HG02759 (cell line): ENCODE measurements at regions not wholly inside any gene's neighbourhood (a gene's known extent, or its start where the extent isn't known, plus 50 kb on each side); places are given as distances from the start of the nearest gene placed in this dataset.
"Not testable (repeated sequence)": the region's sequence is repeated elsewhere in the genome, so short reads cannot be mapped to it uniquely, and the experiment has no call there.

Experiments used
- ATAC-seq: cut with Tn5 transposase; IDR thresholded peaks from one replicate; pipeline ENCODE4 v1.9.1; 2021; ENCODE audit warnings: mild to moderate bottlenecking, moderate library complexity; ENCODE audit not compliant: unreplicated experiment

DNA sequence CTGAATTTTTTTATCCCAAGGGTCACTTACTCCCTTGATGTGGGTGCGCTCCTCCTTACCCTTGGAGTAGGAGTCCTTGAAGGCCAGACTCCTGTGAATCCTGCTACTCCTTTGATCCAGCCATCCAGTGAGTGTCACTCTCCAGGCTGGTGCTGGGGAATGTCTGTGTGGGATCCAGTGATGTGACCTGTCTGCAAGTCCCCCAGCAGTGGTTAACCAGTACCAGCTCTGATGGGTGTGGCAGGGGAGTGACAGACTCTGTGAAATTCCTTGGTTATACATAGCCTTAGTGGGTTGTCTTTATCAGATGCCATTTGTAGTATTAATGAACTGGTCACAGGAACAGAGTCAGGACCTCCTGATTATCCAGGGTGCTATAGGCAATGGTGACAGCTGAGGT, 409.5 kb upstream of the LMO3 start:
- no peak for ATAC-seq

DNA sequence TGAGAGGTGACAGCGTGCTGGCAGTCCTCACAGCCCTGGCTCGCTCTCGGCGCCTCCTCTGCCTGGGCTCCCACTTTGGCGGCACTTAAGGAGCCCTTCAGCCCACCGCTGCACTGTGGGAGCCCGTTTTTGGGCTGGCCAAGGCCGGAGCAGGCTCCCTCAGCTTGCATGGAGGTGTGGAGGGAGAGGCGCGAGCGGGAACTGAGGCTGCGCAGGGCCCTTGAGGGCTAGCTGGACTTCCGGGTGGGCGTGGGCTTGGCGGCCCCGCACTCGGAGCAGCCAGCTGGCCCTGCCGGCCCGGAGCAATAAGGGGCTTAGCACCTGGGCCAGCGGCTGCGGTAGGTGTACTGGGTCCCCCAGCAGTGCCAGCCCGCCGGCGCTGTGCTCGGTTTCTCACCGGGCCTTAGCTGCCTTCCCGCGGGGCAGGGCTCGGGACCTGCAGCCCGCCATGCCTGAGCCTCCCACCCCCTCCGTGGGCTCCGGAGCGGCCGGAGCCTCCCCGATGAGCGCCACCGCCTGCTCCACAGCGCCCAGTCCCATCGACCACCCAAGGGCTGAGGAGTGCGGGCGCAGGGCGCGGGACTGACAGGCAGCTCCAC, 401.6 kb upstream of the LMO3 start:
- not testable (repeated sequence) for ATAC-seq

DNA sequence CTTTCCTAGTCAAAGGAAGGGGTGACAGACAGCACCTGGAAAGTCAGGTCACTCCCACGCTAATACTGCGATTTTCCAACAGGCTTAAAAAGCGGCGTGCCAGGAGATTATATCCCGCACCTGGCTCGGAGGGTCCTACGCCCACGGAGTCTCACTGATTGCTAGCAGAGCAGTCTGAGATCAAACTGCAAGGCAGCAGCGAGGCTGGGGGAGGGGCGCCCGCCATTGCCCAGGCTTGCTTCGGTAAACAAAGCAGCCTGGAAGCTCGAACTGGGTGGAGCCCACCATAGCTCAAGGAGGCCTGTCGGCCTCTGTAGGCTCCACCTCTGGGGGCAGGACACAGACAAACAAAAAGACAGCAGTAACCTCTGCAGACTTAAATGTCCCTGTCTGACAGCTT, 392.6 kb upstream of the LMO3 start:
- ATAC-seq = not testable (repeated sequence)

DNA sequence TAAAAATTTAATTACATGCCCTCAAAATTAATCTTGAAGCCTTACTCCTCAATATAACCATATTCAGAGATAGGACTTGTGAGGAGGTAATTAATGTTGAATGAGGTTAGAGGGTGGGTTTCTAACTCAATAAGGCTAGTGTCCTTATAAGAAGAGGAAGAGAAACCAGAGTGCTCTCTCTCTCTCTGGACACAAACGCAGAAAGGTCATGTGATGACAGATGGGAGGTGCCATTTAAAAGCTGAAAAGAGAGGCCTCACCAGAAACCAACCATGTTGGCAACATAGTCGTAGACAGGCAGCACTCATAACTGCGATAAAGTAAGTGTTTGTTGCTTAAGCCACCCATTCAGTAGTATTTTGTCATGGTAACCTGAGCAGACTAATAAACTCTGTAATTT, 378.5 kb upstream of the LMO3 start:
- no peak for ATAC-seq

DNA sequence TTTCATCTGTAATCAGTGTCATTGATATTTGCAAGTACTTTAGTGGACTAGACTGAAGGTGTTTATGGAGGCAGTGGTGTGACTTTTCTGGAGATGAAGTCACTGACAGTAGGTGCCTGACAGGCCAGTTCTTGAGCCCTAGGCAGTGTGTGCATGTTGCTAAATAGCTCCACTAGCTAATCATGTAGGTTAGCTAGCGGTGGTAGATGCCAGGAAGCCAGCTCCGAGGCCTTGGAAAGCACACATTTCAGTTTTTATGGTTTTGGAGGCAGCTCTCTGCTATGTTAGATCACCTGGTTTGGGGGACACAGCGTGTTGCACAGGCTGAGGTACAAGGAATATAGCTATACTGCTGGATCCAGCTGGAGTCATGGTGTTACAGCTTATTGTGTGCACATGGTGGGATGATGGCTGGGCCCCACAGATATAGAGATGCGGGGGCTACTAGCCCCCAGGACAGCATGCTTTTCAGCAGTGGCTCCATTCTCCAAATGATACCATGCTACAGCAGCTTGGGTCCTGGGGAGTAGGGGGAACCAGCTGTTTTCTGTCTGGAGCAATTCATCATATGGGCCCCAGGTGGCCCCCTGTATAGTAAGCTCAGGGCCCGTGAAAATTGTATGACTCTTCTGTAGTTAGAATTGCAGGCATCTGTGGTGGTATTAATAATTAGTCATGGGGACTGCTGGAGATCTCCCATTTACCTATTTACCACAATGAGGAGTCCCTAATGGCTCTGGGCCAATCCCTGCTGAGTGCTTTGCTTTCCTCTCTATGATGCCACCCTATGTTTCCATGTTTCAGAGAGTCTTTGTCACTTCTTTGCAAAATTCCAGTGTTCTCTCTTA, 367.2 kb upstream of the LMO3 start:
- ATAC-seq = no peak

DNA sequence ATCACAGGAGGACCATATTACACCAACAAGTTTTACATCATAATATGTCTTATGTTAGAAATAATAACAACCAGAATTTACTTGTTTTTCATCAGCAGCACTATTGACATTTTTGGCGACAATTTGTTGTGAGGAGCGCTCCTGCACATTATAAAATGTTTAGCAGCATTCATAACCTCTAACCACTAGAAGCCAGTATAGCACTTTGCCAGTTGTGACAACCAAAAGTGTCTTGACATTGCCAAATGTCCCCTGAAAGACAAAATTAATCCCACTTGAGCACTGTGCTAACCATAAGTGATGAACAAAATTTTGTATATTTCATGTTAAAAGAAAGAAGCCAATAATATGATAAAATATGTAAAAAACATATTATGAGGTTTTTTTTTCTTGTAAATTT, 356.9 kb upstream of the LMO3 start:
- no peak for ATAC-seq

DNA sequence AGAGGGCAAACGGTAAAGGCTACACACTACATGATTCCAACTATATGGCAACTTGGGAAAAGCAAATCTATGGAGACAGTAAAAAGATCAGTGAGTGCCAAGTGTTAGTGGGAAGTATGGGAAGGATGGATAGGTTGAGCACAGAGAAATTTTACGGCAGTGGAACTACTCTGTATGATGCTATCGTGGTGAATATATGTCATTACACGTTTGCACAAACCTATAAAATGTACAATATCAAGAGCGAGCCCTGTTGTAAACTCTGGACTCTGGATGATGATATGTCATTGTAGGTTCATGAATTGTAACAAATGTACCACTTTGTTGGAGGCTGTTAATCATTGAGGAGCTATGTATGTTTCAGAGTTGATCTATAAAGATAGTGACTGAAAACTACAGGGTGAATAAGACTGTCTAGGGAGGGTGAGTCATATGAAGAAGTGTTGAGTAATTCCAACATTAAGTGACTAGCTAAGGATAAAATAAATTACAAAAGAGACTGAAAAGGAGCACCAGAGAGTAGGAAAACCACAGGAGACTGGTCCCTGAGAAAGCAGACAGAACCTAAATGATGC, 349.2 kb upstream of the LMO3 start:
- peak; percentile 79 for ATAC-seq

DNA sequence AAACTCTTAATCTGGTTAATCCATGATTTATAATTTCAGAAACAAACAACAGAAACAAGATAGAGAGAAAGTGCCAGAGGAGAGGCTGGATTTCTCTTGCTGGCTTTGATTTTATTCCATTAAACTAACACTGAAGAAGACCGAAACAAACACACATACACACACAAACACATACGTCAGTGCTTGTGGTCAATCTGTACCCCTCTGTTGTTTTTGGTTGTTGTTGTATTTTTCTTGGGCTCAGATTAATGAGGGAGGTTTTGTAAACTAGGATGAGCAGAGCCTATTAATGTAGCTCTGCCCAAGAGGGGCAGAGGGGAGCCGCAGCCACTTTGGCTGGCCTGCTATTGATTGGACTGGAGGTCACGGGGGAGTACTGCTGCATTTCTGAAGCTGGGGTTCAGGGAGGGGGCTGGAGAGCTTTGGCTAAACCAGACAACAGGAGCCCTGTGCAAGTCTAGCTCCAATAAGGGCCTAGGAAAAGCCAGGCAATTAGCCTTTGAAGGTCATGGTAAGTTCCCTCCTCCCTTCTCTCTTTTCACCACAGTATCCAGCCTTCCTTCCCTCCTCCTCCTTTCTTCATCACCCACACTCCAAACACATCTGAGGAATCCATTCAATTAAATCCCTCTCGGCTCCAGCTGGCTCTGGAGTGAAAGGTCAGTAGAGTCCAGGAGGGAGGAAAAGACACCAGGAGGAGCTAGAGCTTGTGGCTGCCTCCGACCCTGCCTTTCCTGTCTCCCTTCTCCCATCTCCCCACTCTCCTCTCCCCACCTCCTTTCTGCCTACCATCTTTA, 344.1 kb upstream of the LMO3 start:
- ATAC-seq = no peak

DNA sequence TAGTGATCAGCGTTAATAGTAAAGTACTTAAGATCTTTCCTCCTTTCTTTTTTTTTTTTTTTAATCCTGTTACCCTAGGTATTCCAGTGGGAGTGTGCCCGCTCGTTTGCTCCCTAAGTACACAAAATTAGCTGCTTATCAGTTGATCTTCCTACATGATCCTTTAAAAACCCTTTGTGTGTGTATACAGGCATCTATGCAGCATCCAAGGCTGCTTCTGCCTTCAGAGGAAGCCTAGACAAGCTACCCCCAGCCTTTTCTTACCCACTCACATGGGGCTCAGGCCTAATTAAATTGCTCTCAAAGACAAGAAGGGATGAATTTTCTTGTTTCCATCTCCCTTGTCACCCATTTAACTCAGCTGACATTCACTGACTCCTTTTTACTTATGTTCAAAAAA, 343.4 kb upstream of the LMO3 start:
- ATAC-seq = no peak

DNA sequence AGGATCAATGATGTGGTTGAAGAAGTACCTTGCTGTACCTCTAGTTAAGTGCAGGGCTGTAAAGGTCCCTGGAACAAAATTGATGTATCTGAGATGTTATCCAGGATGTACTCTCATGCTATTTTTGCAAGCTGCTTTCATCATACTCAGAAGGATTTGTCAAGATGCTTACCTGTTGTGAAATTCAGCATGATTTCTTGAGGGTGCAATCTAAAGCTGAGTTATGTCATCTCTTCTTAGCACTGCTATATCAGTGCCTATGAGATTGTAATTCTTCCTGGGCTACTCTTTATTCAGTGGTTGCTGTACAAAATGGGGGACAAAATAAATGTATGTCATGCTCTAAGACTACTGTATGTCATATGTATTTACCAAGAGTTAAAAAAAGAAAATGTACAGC, 340.7 kb upstream of the LMO3 start:
- ATAC-seq = no peak

DNA sequence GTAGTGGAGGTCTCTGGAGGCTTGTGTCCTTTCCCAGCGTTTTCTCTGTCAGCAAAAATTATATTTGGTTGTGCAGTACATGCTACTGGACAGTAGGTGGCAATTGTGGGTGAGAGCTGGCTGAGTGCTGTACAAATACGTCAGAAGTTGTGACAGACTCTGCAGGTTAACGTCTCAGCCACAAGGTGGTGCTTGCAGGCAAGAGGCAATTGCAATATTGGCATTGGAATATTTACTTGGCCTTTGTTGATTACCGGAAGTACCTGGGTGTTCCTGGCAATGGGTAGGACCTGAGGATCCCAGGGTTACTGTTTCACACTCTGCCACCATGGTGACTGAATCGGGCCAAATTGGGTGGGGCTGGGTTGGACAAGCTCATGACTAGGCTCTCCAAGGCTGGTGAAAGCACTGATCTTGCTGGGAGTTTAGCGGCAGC, 333.9 kb upstream of the LMO3 start:
- ATAC-seq = peak; percentile 100

DNA sequence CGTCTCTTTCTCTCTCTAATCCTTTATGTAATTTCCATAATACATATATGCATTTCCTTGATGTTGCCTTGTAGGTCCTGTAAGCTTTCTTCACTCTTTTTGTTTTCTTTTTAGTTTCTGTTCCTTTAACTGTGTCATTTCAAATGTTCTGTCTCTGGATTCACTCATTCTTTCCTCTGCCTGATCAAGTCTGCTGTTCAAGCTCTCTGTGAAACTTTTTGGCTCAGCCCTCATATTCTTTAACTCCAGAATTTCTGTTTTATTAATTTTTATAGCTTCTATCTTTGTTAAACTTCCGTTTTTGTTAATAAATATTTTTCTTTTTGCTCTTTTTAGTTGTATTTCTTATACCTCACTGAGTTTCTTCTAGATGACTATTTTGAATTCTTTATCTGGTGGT, 321.3 kb upstream of the LMO3 start:
- no peak for ATAC-seq

DNA sequence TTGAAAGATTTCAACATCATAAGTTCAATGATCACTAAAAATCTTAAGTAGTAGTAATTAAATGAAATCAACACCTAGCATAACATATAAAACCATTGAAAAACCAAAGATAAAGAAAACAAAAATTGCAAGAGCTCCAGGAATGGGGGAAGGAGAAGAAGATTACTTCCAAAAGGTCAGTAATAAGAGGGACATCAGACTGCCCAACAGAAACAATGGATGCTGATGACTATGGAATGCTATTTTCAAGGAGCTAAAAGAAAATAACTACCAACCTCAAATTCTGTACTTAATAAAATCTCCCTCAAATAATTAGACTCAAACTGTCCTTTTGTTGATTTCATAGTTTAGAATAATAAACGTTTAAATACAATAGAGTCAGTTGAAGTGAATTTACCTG, 314.5 kb upstream of the LMO3 start:
- ATAC-seq = no peak

DNA sequence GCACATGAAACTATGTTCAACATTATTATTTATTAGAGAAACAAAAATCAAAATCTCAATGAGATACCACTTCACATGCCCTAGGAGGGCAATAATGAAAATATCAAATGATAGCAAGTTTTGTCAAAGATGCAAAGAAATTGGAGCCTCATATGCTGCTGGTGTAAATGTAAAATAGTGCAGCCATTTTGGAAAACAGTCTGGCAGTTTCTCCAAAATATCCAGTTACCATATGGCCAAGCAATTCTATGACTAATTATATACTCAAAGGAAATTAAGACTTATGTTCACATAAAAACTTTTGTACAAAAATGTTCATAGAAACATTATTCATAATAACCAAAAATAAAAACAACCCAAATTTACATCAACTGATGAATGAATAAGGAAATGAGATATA, 313.6 kb upstream of the LMO3 start:
- ATAC-seq = no peak

DNA sequence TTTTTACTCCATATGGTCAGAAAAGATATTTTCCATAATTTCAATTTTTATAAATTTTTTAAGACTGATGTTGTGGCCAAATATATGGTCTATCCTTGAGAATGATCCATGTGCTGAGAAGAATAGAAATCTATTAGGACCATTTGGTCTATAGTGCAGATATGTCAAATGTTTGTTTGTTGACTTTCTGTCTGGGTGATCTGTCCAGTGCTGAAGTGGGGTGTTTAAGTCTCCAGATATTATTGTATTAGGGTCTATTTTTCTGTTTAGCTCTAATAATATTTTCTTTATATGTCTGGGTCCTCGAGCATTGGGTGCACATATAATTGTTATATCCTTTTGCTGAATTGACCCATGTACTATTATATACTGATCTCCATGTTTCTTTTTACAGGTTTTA, 308.9 kb upstream of the LMO3 start:
- no peak for ATAC-seq

DNA sequence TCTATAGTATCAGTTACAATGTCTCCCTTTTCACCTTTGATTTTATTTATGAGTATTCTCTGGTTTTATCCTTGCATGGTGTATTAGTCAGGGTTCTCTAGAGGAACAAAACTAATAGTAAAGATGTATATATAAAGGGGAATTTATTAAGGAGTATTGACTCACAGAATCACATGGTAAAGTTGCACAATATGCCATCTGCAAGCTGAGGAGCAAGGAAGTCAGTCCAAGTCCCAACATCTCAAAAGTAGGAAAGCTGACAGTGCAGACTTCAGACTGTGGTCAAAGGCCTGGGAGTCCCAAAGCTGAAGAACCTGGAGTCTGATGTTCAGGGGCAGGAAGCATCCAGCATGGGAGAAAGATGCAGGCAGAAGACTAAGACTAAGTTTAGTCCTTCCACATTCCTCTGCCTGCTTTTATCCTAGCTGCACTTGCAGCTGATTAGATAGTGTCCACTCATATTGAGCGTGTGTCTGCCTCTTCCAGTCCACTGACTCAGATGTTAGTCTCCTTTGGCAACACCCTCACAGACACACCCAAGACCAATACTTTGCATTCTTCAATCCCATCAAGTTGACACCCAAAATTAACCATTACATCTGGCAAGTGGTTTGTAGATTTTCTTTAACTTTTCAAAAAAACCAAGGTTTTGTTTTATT, 308.0 kb upstream of the LMO3 start:
- ATAC-seq = no peak

DNA sequence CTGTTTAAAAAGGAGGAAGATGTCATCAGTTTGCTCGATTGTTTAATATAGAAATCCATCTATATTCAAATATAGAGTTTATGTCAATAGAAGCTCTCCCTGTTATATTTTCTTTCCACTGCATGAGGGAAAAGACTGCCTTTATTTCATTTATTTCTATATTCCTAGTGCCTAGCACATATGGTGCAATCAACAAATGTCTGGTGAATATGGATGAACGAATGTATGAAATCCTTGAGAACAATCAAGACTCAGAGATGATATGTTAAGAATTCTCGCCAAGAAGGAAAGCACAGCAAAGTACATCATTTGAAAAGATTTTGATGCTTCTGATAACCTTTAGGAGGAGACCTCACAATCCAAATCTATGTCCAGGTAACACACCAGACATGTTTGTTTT, 296.0 kb upstream of the LMO3 start:
- ATAC-seq = no peak

DNA sequence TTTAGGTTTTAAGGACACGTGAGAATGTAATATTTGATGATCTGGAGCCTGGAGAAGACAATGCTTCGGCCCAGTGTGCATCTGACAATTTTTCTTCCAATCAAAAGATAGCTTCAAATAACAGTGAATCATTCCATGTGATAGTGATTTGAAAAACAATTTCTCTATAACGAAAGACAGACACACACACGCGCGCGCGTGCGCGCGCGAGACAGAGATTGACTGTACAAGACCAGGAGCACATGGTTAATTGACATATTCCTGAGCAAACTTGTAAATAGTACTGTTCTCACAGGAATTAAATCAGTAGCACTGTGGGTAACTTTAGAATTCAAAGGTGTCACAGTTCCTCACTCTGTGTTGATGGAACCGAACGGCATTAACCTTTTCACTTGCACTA, 287.5 kb upstream of the LMO3 start:
- ATAC-seq = no peak

DNA sequence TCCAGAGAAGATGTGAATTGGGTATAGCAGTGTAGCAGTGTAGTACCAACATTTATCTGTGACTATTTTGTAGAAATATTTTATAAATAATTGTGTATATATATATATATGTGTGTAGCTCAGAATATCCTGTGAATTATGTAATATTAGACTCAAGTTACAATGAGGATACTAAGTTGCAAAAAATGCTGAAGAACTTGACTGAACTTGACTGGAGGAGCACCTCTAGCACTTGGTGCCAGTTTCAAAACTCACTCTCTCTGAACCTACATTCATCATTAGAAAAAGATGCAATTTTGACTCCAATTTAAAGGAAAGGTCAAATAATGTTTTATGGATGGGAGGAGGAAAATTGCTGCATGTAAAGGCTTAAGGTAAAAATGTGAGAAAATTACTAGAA, 285.7 kb upstream of the LMO3 start:
- no peak for ATAC-seq

DNA sequence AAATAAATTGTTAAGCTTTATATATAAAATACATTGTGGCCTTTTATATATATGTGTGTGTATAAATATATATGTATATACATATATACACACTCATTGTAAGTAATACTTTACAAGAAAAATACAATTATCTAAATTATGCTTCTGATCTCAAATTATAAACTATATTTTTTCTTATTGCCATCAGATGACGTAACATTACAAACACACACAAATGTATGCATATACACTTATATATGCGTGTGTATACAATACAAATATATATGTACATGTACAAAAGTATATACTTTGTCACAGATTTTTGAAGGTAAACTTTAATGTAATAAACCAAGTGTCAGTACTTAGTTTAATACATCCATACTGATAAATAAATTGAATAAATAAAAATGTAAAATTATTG, 278.9 kb upstream of the LMO3 start:
- no peak for ATAC-seq

DNA sequence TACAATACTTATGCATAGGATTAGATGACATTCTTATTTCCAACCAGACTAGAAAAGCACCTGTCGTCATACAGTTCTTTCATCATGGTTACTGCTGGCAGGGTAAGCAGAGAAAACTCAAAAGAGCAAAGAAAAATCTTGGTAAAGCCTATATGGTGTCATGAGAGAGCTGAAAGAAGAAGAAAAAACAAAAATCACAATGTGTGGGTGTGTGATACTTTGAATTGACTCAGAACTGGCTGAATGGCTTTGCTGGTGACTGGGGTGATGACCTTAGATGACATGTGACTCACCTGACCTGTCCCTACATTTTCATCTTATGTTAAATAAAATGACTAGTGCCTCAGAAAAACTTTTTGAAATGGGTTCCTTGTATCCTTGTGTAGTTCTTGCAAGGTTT, 278.1 kb upstream of the LMO3 start:
- ATAC-seq = peak; percentile 94
